Nucleus accumbens (tissue), 56 donors: ENCODE measurements at regions not wholly inside any gene's neighbourhood (a gene's known extent, or its start where the extent isn't known, plus 50 kb on each side); places are given as distances from the start of the nearest gene placed in this dataset.

Experiments
- DNase-seq, 56 donors: peaks; one replicate each; lab custom pipeline; 2025; lab: John Stamatoyannopoulos, UW

DNA sequence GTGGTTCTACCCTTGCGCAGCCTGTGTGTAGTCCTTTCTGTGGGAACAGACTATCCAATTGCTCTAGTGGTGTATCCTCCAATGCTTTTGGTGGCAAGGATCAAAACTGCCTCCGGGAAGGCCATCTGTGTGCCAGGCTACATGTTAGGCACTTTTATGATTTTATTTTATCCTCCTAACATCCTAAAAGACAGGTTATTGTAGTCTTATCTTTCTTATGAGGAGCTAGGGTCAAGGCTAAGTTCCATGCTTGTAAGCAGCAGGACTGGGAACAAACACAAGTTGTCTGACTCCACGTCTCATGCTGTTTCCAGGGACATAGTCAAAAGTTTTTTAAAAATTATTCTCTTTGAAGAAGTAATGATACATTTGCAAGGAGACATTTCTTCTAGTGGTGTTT, 278.7 kb upstream of the ADAMTSL1 start:
- no peak for DNase-seq

DNA sequence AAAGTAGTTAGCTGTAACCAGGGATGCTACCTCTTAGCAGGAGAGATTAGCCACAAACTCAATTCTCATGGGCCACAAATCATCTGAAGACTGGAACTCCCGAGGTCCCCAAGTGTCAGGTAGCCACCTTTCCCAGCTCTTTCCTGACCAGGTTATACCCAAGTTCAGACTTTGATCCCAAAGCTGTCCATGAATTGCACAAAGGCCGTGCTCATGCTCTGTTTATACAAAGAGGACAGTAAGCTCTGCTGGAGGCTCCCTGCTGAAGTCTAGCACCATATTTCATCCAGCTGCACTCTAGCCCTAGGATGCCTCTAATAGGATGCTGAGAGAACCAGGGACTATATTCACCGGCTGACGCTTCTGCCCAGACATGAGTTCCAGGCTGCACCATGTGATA, 271.0 kb upstream of the ADAMTSL1 start:
- no peak for DNase-seq

DNA sequence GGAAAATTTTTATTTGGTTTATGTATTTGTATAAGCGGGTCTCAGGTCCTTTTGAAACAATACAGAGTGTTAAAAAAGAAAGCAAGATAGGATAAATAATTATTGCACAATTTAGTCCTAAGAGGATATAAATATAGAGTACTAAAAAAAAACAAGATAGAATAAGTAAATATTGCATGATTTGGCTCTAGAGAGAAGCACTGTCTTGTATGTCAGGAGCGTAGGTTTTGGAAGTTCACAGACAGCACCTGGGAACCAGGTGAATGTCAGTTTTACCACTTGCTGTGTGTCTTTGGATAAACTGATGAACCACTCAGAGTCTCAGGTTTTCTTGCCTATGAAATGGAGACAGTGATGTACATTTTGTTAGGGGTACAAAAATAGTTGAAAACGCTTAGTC, 266.2 kb upstream of the ADAMTSL1 start:
- DNase-seq: no peak

DNA sequence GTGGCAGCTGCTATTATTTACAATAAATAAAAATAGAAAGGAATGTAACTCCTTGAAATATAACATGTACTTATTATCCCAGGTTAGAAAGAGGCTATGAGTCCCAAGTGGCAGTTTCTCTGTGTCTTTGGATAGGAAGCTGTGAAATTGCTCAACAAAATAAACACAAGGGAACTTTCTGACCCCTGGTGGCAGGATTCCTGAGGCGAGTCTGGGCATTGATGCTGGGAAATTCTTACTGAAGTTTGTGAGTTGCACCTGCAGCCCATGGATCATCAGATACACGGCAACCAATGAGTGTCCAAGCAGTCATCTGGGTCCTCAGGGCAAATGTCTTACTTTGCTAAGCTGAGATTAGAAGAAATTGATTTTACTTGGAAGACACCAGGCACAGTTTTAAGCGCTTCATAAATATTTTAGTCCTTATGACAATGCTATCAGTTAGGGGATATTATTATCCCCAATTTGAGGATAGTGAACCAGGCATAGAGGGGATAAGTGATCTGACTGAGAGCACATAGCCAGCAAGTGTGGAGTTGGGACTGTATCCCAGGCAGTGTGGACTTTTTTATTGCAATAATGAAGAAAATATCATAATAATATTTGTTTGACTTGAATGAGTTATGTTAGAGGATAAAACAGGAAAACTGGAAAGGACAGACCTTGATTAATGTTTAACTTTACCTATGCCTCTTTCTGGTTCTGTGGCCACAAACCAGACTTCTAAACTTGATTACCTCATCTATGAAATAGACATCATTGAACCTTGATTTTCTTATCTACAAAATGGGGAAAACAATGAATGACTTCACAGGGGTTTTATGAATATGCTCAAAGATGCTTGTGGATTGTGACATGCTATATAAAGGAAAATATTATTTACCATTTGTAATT, 265.5 kb upstream of the ADAMTSL1 start:
- peak in 4 of 56 donors; percentile 3 to 4 (median 4) for DNase-seq

DNA sequence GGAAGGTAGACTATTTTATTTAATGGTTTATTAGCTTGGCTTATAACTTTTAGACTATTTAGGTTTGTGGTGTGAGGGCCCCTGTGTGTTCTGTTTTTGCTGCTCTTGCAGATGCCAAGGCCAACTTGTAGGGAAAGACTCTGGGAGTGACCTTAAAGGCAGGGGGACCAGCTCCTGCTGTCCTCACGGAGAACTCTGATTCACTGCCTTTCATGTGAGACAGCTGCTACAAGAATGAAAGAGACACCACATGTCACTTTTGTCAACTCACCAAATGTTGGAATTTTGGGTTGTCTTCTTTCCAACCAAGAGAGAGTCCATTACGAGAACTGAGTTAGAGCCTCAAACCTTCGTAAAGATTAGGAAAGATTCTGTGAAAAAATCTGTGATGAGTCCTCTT, 258.3 kb upstream of the ADAMTSL1 start:
- DNase-seq: no peak

DNA sequence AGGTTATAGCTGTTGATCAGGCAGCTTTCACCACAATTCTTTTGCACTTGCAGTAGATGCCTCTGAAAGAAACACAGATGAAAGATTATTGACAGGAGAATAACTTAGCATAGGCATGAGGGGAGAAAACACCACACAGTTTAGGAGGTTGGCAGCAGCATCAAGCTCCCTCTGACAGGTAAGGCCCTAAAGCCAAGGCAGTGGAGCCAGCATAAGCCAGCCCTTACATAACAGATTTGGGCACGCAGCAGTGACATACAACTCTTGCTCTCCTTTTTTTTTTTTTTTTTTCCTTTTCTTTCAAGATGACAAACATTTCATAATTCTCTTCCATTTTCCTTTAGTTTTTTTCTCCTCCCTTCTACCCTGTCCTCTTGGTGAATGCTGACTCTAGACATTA, 257.6 kb upstream of the ADAMTSL1 start:
- no peak for DNase-seq

DNA sequence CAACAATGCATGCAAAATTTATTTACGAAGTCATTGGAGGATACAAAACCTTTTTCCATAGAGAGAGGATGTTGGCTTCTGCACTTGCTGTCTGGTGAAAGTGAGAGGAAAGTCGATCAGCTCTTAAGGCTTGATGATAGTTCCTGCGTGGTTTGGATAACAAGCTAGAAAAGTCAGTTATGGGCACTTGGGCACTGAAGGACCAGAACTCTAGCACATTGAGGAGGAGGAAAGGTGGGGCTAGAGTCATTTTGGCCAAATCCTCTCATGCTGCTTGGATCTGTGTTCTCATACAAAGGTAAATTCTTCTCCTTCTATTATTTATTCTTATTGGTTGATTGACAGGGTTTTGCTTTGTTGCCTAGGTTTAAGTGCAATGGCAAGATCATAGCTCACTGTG, 245.9 kb upstream of the ADAMTSL1 start:
- no peak for DNase-seq

DNA sequence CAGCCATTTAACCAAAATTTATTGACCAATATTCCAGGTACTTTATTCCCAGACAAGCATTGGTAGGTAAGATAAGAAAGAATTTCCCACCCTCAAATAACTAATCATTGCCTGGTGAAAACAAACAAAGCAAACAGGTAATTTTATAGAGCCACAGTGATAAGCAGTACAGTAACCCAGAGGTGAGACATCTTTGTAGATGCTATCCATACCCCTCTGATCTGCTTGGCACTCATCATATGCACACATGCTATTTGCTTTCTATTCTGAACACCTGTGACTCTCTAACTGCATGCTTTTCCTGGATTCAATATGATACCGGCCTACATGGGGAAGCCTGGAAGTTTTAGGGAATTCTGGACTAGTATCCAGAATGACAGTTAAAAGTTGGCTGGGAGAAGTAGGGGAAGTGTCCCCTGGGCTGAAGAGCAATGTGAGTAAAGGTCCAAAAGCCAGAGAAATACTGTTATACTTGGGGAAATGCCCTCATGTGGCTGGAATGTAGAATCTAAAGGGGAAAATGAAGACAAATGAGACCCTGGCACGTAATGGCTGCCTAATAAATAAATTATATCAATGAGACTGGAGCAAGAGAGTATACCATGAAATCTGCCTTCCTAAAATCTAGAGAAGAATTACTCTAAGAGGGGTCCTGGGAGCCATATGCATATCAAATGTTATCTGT, 243.8 kb upstream of the ADAMTSL1 start:
- DNase-seq: no peak

DNA sequence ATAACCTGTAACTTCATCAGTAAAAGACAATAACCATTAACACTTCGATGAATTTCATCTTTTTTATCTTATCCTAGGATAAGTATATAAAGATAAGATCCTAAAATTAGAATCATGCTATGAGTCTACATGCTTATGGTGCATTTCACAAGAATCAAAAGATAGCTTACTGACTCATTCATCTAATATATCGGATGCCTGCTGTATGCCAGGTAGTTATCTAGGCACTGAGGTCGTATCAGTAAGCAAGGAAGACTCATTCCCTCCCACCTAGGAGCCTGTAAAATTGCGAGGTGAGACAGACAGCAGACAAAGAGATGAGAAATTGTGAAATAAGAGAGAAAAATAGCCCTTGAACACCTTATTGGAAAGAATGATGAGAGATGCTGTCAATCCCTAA, 240.6 kb upstream of the ADAMTSL1 start:
- no peak for DNase-seq

DNA sequence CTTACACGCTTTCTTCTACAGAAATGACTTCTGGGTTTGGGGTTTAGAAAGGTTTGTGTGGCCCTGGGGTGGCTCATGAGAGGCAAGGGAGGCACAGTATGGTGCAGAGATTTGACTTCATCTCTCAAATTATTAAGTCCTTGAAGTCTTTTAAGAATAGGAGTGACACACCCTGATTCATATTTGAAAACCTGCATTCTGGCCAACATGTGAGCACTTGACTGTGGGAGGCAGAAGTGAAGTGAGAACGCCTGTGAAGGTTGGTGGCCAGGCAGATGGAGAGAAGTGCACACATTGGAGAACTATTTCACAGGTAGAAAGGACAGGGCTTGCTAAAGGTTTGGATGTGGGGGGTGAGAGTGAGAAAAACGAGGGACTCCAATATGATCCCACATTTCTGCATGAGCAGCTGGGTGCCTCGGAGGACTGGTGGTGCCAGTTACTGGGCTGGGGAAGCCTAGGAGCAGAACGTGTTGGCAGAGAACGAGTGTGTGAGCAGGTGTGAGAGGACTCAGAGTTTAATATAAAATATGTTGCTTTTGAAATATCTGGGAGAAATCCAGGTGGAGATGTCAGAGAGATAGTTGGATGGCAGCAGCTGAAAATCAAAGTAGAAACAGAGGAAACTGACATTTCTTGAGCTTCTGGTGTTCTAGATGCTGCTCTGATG, 240.0 kb upstream of the ADAMTSL1 start:
- DNase-seq: no peak

DNA sequence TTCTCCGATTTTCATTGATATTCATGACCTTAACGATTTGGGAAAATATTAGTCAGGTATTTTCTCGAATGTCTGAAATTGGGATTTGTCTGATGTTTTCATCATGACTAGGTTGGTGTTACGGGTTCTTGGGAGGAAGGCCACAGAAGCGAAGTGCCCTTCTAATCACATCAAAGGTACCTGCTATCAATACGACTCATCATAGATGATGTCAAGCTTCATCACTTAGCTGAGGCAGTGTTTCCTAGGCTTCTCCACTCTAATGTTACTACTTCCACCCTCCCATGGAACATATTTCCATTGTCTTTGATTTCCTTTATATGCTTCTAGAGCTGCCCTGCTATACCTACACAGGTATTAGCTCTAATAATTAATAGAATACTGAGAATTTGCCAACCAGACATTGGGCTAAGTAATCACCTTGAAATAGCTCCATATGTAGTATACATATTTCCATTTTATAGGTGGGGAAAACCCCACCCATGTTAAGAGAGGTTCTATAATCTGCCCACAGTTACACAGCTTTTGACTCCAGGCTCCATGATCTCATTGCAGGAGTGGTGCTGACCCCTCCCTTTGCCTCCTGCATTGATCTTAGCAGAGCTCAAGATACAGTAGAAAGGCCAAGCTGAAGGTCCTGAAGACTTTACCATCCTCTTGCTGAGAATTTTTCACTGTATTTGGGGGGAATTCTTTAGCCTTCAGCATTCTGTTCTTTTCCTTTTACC, 238.6 kb upstream of the ADAMTSL1 start:
- no peak for DNase-seq

DNA sequence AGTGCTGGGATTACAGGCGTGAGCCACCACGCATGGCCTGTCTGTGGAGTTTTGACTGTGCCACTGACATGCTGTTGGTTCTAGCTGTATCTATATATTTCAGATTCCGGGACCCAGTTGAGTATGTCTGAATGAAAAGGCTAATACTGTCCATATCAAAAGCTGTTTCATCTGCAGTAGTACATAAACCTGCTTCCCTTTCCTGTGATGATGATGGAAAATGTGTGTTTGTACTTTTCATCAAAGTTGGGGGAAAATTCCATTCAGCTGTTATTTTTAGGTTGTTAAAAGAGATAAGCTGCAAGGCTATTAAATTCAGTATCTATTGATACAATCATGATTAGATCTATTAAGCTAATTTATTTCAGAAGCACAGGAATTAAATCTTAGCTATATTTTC, 237.6 kb upstream of the ADAMTSL1 start:
- no peak for DNase-seq

DNA sequence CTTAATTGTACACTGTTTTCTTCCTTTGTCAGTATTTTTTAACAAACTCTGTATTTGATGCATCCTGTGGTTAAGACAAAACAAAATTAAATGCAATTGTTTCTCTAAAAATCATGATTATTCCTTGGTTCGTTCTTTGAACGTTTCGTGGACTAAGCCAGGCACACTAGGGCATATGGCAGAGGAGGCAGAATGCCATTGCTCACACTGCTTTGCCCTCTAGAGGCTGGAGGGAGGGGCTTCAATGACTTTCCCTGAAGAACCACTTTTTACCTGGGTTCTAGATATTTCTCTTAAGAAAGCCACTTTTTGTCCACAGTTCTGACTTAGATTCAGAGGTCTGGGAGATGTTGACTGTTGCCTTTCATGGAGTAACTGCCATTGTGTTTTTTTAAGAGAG, 236.2 kb upstream of the ADAMTSL1 start:
- DNase-seq: no peak

DNA sequence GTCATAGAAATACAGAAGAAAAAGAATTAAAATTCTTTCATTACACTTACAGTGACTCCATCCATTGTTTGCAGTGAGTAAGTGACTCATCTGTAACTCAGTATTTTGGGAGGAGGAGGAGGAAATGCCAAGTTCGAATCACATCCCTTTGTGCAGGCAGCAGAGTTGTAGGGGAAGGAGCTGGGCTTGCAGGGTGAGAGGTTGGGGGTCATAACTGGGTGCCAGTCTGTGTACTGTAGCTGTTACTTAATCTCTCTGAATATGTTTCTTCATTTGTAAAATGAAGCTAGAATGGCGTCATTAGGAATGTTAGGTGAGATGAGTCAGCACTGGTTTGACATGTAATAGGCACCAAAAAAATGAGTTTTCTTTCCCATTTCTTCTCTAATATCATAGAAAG, 235.7 kb upstream of the ADAMTSL1 start:
- DNase-seq: peak in 8 of 56 donors; percentile 3 to 42 (median 10)

DNA sequence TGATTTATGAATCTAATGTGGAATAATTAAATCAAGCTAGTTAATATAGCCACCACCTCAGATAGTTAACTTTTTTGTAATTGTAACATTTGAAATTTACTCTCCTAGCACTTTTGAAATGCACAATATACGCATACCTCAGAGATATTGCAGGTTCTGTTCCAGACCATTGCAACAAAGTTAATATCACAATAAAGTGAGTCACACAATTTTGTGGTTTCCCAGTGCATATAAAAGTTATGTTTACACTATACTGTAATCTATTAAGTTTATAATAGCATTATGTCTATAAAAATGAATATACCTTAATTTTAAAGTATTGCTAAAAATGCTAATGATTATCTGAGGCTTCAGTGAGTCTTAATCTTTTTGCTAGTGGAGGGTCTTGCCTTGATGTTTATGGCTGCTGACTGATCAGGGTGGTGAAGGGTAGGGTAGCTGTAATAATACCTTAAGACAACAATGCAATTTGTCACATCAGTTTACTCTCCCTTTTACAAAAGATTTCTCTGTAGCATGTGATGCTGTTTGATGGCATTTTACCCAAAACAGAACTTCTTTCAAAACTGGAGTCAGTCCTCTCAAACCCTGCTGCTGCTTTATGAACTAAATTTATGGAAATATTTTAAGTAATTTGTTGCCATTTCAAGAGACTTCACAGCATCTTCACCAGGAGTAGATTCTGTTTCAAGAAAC, 235.1 kb upstream of the ADAMTSL1 start:
- DNase-seq: no peak

DNA sequence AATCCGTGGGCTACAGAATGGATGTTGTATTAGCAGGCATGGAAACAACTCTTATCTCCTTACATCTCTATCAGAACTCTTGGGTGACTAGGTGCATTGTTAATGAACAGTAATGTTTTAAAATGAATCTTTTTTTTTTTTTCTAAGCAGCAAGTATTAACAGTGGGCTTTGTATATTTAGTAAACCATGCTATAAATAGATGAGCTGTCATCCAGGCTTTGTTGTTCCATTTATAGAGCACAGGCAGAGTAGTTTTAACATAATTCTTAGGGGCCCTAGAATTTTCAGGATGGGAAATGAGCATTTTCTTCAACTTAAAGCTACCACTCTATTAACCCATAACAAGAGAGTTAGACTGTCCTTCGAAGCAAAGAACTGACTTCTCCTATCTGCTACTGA, 233.7 kb upstream of the ADAMTSL1 start:
- no peak for DNase-seq

DNA sequence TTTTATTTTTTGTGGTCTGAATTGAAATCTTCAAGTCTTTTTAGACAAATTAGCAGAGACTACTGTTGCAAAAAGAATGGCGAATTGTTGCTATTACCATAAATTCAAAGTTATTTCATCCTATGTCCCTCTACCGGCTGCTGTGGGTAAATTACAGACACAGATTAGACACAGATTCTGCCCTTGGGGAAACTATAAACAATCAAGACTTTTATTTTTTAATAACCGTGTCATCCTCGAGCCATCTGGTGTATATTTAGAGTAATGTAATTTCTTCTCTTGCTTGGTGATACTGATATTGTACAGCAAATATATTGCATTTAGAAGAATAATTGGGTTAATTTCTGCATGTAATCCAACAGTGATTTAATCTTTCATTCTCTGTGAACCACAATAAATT, 228.0 kb upstream of the ADAMTSL1 start:
- no peak for DNase-seq

DNA sequence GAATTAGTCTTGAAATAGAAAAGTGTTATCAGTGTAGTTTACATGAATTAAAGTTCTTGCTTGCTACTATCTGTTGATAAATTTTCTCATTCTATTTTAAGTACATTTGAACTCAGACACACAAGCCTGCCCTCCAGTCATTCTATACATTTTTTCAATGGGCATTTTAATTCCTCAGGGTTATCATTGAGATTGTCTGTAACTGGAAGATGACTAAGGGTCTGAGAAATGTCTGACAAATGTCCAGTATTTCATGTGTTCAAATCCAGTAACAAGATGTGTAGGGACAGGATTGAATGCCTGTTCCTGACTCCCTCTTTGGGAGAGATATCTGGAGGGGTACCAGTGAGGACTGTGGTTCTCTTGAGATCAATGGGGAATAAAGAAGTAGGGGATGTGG, 223.9 kb upstream of the ADAMTSL1 start:
- DNase-seq: no peak

DNA sequence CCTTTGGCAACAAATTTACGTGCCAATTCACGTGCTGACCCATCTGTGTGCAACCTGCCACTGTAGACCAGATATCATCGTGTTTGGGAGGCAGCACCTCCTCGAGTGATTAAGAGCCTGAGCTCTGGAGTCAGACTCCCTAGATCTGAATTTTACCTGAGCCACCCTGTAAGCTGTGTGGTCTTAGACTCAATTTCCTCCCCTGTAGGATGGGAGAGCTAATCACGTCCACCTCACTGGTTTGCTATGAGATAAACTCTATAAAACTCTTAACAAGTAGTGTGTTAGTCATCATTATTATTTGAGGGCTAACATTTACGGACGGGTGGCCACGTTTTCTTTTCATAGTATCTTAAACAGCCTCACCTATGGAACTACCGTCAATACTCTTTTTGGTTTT, 220.0 kb upstream of the ADAMTSL1 start:
- DNase-seq: no peak

DNA sequence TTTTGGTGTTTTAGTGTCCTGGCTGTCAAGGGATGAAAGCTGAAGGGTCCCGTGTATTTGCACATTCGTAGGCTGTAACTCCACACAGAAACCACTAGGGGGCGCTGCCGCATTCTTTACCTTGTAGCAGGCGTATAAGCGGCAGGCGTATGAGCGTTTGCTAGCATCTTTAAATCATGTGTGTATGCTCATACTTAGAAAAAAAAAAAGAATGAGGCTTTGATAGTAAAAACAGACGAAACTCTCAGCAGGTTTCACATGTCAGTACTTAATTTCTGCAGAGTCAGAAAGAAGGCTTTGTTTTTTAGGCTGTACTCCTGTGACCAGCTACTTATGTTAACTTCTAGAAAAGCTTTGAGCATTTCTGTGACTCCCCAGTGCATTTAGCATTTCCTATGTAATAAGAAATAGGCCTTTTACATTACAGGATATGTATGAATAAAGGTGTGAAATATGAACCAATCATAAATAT, 218.8 kb upstream of the ADAMTSL1 start:
- peak in 50 of 56 donors; percentile 2 to 86 (median 55) for DNase-seq
